ENCODE measurements at regions not wholly inside any gene's neighbourhood (a gene's known extent, or its start where the extent isn't known, plus 50 kb on each side); places are given as distances from the start of the nearest gene placed in this dataset.

DNA sequence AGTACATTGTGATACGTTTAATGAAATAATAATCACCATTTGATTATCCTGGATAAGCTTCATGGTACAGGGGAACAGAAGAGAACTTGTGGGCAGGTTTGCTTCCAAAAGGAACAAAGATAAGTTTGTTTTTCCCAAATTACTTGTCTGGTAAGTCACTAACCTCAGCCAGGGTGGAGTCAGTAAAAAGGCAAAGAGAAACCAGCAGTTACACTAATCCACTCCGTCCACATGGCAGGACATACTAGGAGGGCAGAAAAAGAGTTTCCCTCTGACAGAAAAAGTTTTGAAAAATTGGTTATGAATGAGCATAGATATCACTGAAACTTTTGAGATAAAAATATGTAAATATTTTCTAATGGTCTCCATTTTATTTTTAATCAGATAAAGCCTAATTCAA is 285.9 kb downstream of the IL15 start:
- CTCF ChIA-PET: no interaction called here
- dilution Hi-C loops (cut with MboI; ENCODE audit: extremely low pct_ligation_motif_present, low sequenced_read_pairs): no loop called here
- H2AFZ ChIP-seq (ENCODE audit: low read depth, low read length): no peak overlapping the region

More for the DNA sequence above, 285.9 kb downstream of the IL15 start:
- FAIRE-seq: no peak
- Histone ChIP-seq H3K9me3 (replicated peaks; ENCODE audit: control insufficient read depth, insufficient read depth, low read length) (no peaks in the 10 kb centered on the region), H3K4me1 (ENCODE audit: control insufficient read depth, extremely low read depth, insufficient read depth, low read length) (no peaks in the 10 kb centered on the region), H3K4me2 (ENCODE audit: insufficient read depth, low read length) (no peak overlapping the region), H3K27me3 (ENCODE audit: control insufficient read depth in 2 of 2, insufficient read depth in 2 of 2, low read length in 2 of 2) (no peaks in the 10 kb centered on the region), H3K79me2 (ENCODE audit: control insufficient read depth, insufficient read depth, low read length) (no peaks in the 10 kb centered on the region), H3K4me3 (replicated peaks in 1 of 3; ENCODE audit: insufficient read depth in 1 of 3, low read depth in 1 of 3, low read length in 3 of 3) (no peak overlapping the region), H3K9me1 (replicated peaks; ENCODE audit: control insufficient read depth, extremely low read depth, insufficient read depth, low read length) (no peaks in the 10 kb centered on the region), H4K20me1 (replicated peaks; ENCODE audit: control insufficient read depth, extremely low read depth, insufficient read depth, low read length) (no peaks in the 10 kb centered on the region), H3K36me3 (ENCODE audit: control insufficient read depth in 2 of 2, extremely low read depth in 1 of 2, insufficient read depth in 2 of 2, low read length in 2 of 2) (no peaks in the 10 kb centered on the region), H3K27ac (ENCODE audit: insufficient read depth, low read depth, low read length) (no peak overlapping the region), H3K9ac (replicated peaks; ENCODE audit: extremely low read depth, insufficient read depth, low read length) (no peak overlapping the region)
- intact Hi-C loops (cut with micrococcal nuclease): no loop called here
- no TSS peak for BruUV-seq (replicated peaks)
- TF ChIP-seq, protein P1, sequence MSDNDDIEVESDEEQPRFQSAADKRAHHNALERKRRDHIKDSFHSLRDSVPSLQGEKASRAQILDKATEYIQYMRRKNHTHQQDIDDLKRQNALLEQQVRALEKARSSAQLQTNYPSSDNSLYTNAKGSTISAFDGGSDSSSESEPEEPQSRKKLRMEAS (IDR thresholded peaks at IDR 0.05; ENCODE audit: insufficient read depth, insufficient read length): no peak
- TF ChIP-seq POLR2A (IDR thresholded peaks at IDR 0.05; ENCODE audit: low read depth, low read length): no peak
- TF ChIP-seq GATA2 (IDR thresholded peaks at IDR 0.05; ENCODE audit: insufficient read depth, insufficient read length, low read depth, low read length): no peak
- no peak for TF ChIP-seq JUN (IDR thresholded peaks at IDR 0.05; ENCODE audit: borderline replicate concordance, insufficient read depth, insufficient read length, low read depth)
- TF ChIP-seq CTCF (IDR thresholded peaks at IDR 0.05; ENCODE audit: extremely low read depth in 1 of 2, insufficient read depth in 1 of 2, low read depth in 1 of 2, low read length in 2 of 2): no peak
- TF ChIP-seq FOS (IDR thresholded peaks at IDR 0.05; ENCODE audit: borderline replicate concordance, insufficient read depth, low read length): no peak
- no peak for TF ChIP-seq POLR2AphosphoS5 (IDR thresholded peaks at IDR 0.05; ENCODE audit: insufficient read depth, low read depth, low read length)
- no peak for TF ChIP-seq MYC (IDR thresholded peaks at IDR 0.05; ENCODE audit: low read depth, low read length)
- TF ChIP-seq EZH2 (IDR thresholded peaks at IDR 0.05; ENCODE audit: borderline replicate concordance, low read depth, low read length, severe bottlenecking): no peak
- DNase-seq (ENCODE audit: low read depth, low spot score): no peak
- POLR2A ChIA-PET: no interaction called here
